GM23248 (cell line): ENCODE measurements at regions not wholly inside any gene's neighbourhood (a gene's known extent, or its start where the extent isn't known, plus 50 kb on each side); places are given as distances from the start of the nearest gene placed in this dataset.
"Not testable (repeated sequence)": the region's sequence is repeated elsewhere in the genome, so short reads cannot be mapped to it uniquely, and the experiment has no call there.

Experiments used
- DNase-seq: peaks from one replicate; pipeline ENCODE4 v3.0.0-alpha.2; 2015
- H2AFZ ChIP-seq: fragments of 200-600 bp; sonication (generic); 2 replicates; pipeline ENCODE4 v1.6.1; 2016; ENCODE audit warnings: antibody characterized with exemption
- H3F3A ChIP-seq: fragments of 200-600 bp; sonication (generic); 2 replicates; pipeline ENCODE4 v1.6.1; 2016; ENCODE audit warnings: mild to moderate bottlenecking, antibody characterized with exemption, mixed run types; ENCODE audit not compliant: insufficient read depth
- H3K27ac ChIP-seq: fragments of 200-600 bp; sonication (generic); 2 replicates; pipeline ENCODE4 v1.5.1; 2016; ENCODE audit warnings: mild to moderate bottlenecking
- H3K27me3 ChIP-seq: fragments of 200-600 bp; sonication (generic); replicated peaks from 2 replicates; pipeline ENCODE4 v1.6.1; 2016; ENCODE audit warnings: mild to moderate bottlenecking; ENCODE audit not compliant: insufficient read depth
- H3K36me3 ChIP-seq: fragments of 200-600 bp; sonication (generic); 2 replicates; pipeline ENCODE4 v1.6.1; 2016; ENCODE audit warnings: low read depth, mild to moderate bottlenecking
- H3K4me1 ChIP-seq: fragments of 200-600 bp; sonication (generic); 2 replicates; pipeline ENCODE4 v1.6.1; 2016; ENCODE audit warnings: mild to moderate bottlenecking; ENCODE audit not compliant: insufficient read depth
- H3K4me2 ChIP-seq: fragments of 200-600 bp; sonication (generic); one replicate; pipeline ENCODE4 v1.6.1; 2016; ENCODE audit warnings: mild to moderate bottlenecking; ENCODE audit not compliant: unreplicated experiment
- H3K4me3 ChIP-seq: fragments of 200-600 bp; sonication (generic); 2 replicates; pipeline ENCODE4 v1.5.1; 2016; ENCODE audit warnings: mild to moderate bottlenecking
- H3K79me2 ChIP-seq: fragments of 200-600 bp; sonication (generic); 2 replicates; pipeline ENCODE4 v1.6.1; 2016; ENCODE audit warnings: mild to moderate bottlenecking; ENCODE audit not compliant: insufficient read depth
- H3K9ac ChIP-seq: fragments of 200-600 bp; sonication (generic); 2 replicates; pipeline ENCODE4 v1.6.1; 2016; ENCODE audit warnings: mild to moderate bottlenecking
- H3K9me2 ChIP-seq: fragments of 200-600 bp; sonication (generic); 2 replicates; pipeline ENCODE4 v1.6.1; 2016; ENCODE audit warnings: mixed run types, mild to moderate bottlenecking, moderate library complexity; ENCODE audit not compliant: insufficient read depth
- H3K9me3 ChIP-seq: fragments of 200-600 bp; sonication (generic); one replicate; pipeline ENCODE4 v1.6.1; 2017; ENCODE audit warnings: low read depth
- H4K20me1 ChIP-seq: fragments of 200-600 bp; sonication (generic); 2 replicates; pipeline ENCODE4 v1.6.0; 2016; ENCODE audit not compliant: insufficient read depth
- EZH2 ChIP-seq: fragments of 200-600 bp; sonication (generic); IDR thresholded peaks from 2 replicates; pipeline ENCODE4 v1.6.1; 2018; ENCODE audit warnings: antibody characterized with exemption, mild to moderate bottlenecking; ENCODE audit not compliant: insufficient read depth, poor library complexity, severe bottlenecking
- EZH2phosphoT487 ChIP-seq: fragments of 200-600 bp; sonication (generic); IDR thresholded peaks from 2 replicates; pipeline ENCODE4 v1.6.1; 2018; ENCODE audit warnings: antibody characterized with exemption, moderate library complexity, mild to moderate bottlenecking, low read depth; ENCODE audit not compliant: insufficient read depth
- WGBS, 2 experiments: methylation state at CpG; one replicate each; pipeline ENCODE4 v1.1.6; 2015 to 2017; ENCODE audit warnings: low lambda C conversion rate in 2 of 2, low coverage in 1 of 2; ENCODE audit errors: missing lambda C conversion rate in 2 of 2; 5-methylcytosine and 5-hydroxymethylcytosine counted together
- in situ Hi-C: fragments of 300-500 bp; cut with MboI; formaldehyde crosslinking; loops from 2 replicates; pipeline ENCODE4 v1.15.0; 2020

DNA sequence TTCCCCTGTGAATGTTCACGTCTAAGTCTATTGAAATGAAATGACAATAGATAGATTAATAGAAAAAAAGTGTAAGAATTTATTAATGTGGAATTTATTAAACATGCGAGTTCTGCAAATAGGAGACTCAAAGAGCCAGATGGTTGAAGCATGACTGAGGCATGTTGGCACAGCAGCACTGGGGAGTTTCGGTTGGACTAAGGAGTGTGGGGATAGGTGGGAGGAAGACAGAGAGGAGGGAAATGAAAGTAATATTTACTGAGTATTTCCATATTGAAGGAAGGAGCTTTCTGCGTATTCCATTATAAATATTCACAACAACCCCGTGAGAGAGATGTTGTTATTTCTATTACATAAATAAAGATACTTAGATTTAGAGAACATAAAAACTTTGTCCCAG lies 79.5 kb upstream of the ZNF644 start:
- WGBS, 2 experiments = 4 to 7% methylated on average over 5 of the region's 5 CpGs
- in situ Hi-C loops = no loop called here
- no peak overlapping the region for H3K9ac ChIP-seq
- H3F3A ChIP-seq = no peaks in the 10 kb centered on the region
- H3K9me3 ChIP-seq = no peaks in the 10 kb centered on the region
- H2AFZ ChIP-seq = no peak overlapping the region
- H3K9me2 ChIP-seq = no peaks in the 10 kb centered on the region
- no peak overlapping the region for H3K4me2 ChIP-seq
- DNase-seq = no peak
- H3K27ac ChIP-seq = no peak overlapping the region
- H3K4me1 ChIP-seq = no peaks in the 10 kb centered on the region
- no peaks in the 10 kb centered on the region for H4K20me1 ChIP-seq
- H3K36me3 ChIP-seq = no peaks in the 10 kb centered on the region
- no peaks in the 10 kb centered on the region for H3K27me3 ChIP-seq
- TF ChIP-seq EZH2 = no peak
- TF ChIP-seq EZH2phosphoT487 = no peak
- H3K79me2 ChIP-seq = no peaks in the 10 kb centered on the region
- H3K4me3 ChIP-seq = no peak overlapping the region

DNA sequence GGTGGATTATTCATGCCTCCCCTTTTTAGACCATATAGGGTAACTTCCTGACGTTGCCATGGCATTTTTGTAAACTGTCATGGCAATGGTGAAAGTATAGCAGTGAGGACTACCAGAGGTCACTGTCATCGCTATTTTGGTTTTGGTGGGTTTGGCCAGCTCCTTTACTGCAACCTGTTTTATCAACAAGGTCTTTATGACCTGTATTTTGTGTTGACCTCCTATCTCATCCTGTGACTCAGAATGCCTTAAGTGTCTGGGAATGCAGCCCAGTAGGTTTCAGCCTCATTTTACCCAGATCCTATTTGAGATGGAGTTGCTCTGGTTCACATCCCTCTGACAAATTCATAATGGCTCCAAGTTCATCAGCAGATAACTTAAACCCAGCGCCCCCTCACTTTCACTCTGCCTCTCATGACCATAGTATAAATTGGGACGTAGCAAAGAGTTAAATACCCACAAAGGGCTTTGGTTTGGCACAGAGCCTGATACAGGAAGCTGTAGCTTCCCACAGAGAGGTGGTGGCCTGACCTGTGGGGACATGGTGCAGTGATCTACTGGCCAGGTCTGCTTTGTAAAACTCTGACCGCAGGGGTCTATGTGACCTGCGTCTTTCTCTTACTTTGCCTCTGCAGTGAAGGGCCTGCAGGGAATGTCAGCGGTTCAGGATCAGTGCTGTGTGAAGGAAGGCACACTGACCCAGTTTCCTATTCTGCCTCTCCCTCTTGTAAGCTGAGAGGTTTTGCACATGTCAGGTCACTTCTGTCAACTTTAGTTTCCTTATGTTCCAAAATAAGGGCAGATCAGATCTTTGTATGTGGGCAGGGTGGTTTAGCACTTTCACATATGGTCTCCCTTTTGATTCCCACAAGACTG lies 78.1 kb upstream of the ZNF644 start:
- Histone ChIP-seq H3K4me2 (no peak overlapping the region), H3K4me1 (no peaks in the 10 kb centered on the region), H3K36me3 (no peaks in the 10 kb centered on the region), H3K9me3 (no peaks in the 10 kb centered on the region), H3K4me3 (no peak overlapping the region), H4K20me1 (no peaks in the 10 kb centered on the region), H3K27ac (no peak overlapping the region), H3K9me2 (no peaks in the 10 kb centered on the region), H3K9ac (no peak overlapping the region), H3K79me2 (no peaks in the 10 kb centered on the region), H2AFZ (no peak overlapping the region), H3K27me3 (no peaks in the 10 kb centered on the region), H3F3A (no peaks in the 10 kb centered on the region)
- DNase-seq = no peak
- in situ Hi-C loops = no loop called here
- 72 to 76% methylated on average over 7 of the region's 7 CpGs for WGBS, 2 experiments
- TF ChIP-seq EZH2 (no peak), EZH2phosphoT487 (no peak)

DNA sequence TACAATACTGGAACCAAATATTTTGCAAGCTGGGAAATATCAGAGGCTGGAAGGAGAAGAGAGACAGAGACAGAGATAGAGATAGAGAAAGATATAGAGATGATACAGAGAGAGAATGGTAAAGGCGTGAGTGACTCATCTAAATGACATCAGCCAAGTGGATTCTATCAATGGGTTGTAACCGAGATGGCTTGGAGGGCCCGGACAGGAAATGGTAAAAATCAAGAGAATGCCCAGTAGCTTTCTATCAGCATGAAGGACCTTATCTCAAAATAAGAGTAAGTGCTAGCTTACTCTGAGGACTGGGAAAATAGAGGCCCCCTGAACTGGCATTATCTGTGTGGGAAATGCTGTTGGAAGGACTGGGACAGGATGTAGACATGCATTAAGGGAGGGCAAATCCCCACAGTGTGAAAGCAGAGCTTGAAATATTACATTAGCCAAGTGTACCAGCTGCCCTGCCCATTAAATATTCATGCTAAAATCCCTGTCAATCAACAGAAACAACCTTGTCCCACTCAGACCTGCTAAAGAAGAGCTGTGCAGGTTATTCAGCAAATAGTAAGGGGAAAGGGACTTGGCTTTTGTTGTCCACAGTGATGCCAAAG lies 76.6 kb upstream of the ZNF644 start:
- no peak overlapping the region for H2AFZ ChIP-seq
- H3K9ac ChIP-seq = no peak overlapping the region
- no peak overlapping the region for H3K4me2 ChIP-seq
- 67 to 71% methylated on average over 3 of the region's 3 CpGs for WGBS, 2 experiments
- no peaks in the 10 kb centered on the region for H3K36me3 ChIP-seq
- no peaks in the 10 kb centered on the region for H3K27me3 ChIP-seq
- no peaks in the 10 kb centered on the region for H3K4me1 ChIP-seq
- no peaks in the 10 kb centered on the region for H3K79me2 ChIP-seq
- no peak overlapping the region for H3K4me3 ChIP-seq
- no peaks in the 10 kb centered on the region for H3K9me2 ChIP-seq
- no peaks in the 10 kb centered on the region for H3K9me3 ChIP-seq
- H3F3A ChIP-seq = no peaks in the 10 kb centered on the region
- no peak overlapping the region for H3K27ac ChIP-seq
- in situ Hi-C loops = no loop called here
- no peak for DNase-seq
- TF ChIP-seq EZH2phosphoT487 (no peak), EZH2 (no peak)
- H4K20me1 ChIP-seq = no peaks in the 10 kb centered on the region

DNA sequence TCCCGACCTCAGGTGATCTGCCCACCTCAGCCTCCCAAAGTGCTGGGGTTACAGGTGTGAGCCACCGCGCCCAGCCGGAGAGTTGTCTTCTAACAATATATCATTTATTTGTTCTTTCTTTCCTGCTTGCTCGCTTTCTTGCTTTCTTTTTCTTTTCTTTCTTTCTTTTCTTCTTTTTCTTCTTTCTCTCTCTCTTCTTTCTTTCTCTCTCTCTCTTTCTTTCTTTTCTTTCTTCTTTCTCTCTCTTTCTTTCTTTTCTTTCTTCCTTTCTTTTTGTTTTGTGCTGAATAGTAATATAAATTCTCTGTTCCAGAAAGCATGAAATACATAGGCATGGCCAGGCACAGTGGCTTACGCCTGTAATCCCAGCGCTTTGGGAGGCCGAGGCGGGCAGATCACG lies 73.5 kb upstream of the ZNF644 start:
- H3K4me3 ChIP-seq, H3K79me2 ChIP-seq, H3K4me2 ChIP-seq, H3K9me2 ChIP-seq, H3K27ac ChIP-seq, H3K9ac ChIP-seq, H2AFZ ChIP-seq, H3K27me3 ChIP-seq, H3K4me1 ChIP-seq, DNase-seq, in situ Hi-C loops, H4K20me1 ChIP-seq, H3K9me3 ChIP-seq, H3F3A ChIP-seq, H3K36me3 ChIP-seq: not testable (repeated sequence)
- 84 to 93% methylated on average over 10 of the region's 10 CpGs for WGBS, 2 experiments
